A673 (cell line): ENCODE measurements at regions not wholly inside any gene's neighbourhood (a gene's known extent, or its start where the extent isn't known, plus 50 kb on each side); places are given as distances from the start of the nearest gene placed in this dataset.

Experiments used
- CTCF ChIP-seq: fragments of 300-800, 200-600 bp; sonication (generic); conservative IDR thresholded peaks from 2 replicates; pipeline ENCODE4 v1.5.1; 2017; ENCODE audit warnings: low read depth, mild to moderate bottlenecking, antibody characterized with exemption, low read length, moderate library complexity, mixed read lengths
- EZH2 ChIP-seq: fragments of 200-600 bp; sonication (generic); IDR thresholded peaks from 2 replicates; pipeline ENCODE4 v1.6.1; 2017; ENCODE audit warnings: borderline replicate concordance, low read depth, mild to moderate bottlenecking, mixed read lengths, antibody characterized with exemption, low read length; ENCODE audit not compliant: poor library complexity, severe bottlenecking

- TF ChIP-seq EZH2 (no peak), CTCF (no peak)
Observed at GRCh38 chr3:193910886-193911738, 224.8 kb upstream of the HES1 start.
